ENCODE measurements at regions not wholly inside any gene's neighbourhood (a gene's known extent, or its start where the extent isn't known, plus 50 kb on each side); places are given as distances from the start of the nearest gene placed in this dataset.

DNA sequence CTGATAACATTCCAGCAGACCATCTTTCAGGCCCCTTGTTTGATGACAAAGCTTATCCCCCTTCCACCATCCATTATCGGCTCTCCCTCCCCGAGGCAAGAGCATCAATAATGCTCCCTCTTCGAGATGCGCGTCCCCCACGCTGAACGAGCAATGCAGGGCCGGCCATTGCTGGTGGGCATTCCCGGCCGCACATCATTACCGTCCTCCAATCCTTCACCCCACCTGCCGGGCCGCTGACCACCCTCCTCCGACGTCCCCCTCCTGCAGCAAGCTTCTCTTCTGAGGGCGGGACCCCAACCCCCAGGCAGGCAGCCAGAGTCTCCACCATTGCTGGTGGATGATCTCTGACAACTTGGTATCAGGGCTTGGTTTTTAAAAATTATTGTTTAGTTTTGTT is 208.6 kb downstream of the SMAD2 start:
- DNase-seq (ENCODE audit: low spot score): no peak
- TF ChIP-seq, protein P1, sequence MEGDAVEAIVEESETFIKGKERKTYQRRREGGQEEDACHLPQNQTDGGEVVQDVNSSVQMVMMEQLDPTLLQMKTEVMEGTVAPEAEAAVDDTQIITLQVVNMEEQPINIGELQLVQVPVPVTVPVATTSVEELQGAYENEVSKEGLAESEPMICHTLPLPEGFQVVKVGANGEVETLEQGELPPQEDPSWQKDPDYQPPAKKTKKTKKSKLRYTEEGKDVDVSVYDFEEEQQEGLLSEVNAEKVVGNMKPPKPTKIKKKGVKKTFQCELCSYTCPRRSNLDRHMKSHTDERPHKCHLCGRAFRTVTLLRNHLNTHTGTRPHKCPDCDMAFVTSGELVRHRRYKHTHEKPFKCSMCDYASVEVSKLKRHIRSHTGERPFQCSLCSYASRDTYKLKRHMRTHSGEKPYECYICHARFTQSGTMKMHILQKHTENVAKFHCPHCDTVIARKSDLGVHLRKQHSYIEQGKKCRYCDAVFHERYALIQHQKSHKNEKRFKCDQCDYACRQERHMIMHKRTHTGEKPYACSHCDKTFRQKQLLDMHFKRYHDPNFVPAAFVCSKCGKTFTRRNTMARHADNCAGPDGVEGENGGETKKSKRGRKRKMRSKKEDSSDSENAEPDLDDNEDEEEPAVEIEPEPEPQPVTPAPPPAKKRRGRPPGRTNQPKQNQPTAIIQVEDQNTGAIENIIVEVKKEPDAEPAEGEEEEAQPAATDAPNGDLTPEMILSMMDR (IDR thresholded peaks at IDR 0.05; ENCODE audit: borderline replicate concordance, control extremely low read depth, extremely low read depth, insufficient read depth, missing control alignments): no peak
- in situ Hi-C loops (cut with MboI; ENCODE audit: low sequenced_read_pairs, unreplicated experiment): no loop called here

DNA sequence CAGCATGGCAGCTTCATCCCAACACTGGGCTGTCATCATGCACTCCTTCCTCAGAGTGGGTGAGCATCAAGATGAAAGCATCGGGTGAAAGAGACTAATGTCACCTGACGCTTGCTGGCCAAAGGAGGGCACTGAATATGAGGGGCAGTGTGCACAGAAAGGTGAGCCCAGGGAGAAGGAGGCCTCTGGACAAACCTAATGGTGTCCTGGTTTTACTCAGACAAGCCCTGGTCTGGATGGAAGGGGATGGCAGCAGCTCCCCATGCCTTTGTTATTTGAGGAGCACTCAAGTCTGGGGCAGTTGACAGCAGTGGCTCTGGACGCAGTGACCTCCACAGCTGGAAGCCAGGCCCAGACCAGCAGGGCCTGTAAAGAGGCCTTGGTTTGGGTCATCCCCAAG is 209.7 kb downstream of the SMAD2 start:
- TF ChIP-seq, protein P1 (IDR thresholded peaks at IDR 0.05; ENCODE audit: borderline replicate concordance, control extremely low read depth, extremely low read depth, insufficient read depth, missing control alignments): no peak
- in situ Hi-C loops (cut with MboI; ENCODE audit: low sequenced_read_pairs, unreplicated experiment): no loop called here
- DNase-seq (ENCODE audit: low spot score): no peak

DNA sequence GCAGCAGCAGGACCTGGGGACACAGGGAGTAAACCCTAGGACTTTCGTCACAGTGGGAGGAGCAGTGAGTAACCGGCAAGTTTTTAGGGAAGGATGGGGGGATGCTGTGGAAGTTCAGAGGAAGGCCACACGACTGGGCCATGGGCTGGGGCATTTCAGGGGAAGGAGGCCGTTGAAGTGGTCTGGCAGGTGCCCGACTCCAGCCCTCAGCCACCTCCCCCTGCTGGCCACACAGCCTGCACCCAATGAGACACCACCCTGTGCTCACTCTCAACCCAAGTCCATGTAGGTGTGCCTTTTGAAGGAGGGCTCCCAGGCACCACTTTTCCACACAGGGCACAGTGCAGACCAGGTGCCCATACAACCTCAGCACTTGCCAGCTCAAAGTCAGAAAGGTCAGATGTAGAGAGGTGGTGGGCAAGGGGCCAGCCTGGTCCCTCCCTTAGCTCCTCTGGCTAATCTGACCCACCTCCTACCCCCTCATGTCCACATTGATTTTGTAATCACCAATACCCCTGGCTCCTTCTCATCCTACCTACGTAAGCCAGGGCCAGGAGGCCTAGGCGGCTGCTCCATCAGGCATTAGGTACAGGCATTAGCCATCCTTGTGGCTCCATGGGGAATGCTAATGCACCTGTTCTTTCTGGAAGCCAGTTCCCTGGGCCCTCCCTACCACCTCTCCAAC is 211.2 kb downstream of the SMAD2 start:
- in situ Hi-C loops (cut with MboI; ENCODE audit: low sequenced_read_pairs, unreplicated experiment): no loop called here
- TF ChIP-seq, protein P1 (IDR thresholded peaks at IDR 0.05; ENCODE audit: borderline replicate concordance, control extremely low read depth, extremely low read depth, insufficient read depth, missing control alignments): no peak
- DNase-seq (ENCODE audit: low spot score): no peak

DNA sequence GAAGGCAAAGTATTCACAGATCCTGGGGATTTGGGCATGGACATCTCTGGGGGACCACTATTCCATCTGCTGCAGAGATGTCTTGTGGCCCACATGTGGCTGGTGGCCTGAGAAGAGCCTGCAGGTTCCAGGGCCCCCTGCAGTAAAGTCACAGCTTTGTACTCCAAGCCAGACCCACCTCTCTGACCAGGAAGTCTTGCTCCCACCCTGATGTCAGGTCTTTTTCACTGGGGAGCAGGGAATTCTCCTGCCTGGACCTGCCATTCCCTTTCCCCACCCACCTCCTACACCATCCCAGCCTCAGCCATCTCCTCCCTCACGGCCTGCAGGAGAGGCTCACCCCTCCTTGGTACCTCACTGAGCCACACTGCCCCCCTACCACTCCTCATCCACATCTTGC is 211.8 kb downstream of the SMAD2 start:
- in situ Hi-C loops (cut with MboI; ENCODE audit: low sequenced_read_pairs, unreplicated experiment): no loop called here
- TF ChIP-seq, protein P1 (IDR thresholded peaks at IDR 0.05; ENCODE audit: borderline replicate concordance, control extremely low read depth, extremely low read depth, insufficient read depth, missing control alignments): no peak
- no peak for DNase-seq (ENCODE audit: low spot score)

DNA sequence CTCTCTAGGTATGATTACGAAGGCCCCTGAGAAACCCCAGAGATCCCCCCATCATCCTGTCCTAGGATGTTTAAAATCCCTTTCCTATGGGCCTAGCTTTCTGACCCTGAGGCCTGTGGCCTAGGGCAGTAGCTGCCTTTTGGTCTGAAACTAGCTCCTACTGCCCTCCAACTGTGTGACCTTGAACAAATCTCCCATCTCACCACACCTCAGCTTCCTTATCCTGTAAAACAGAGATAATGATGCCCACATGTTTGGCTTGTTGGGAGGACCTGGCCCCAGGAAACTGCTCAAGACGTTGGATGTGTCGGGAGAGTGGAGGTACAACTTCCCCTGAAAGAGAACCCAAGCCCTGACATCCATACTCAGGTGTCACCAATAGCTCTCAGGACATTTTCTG is 213.2 kb downstream of the SMAD2 start:
- DNase-seq (ENCODE audit: low spot score): no peak
- TF ChIP-seq, protein P1 (IDR thresholded peaks at IDR 0.05; ENCODE audit: borderline replicate concordance, control extremely low read depth, extremely low read depth, insufficient read depth, missing control alignments): no peak
- in situ Hi-C loops (cut with MboI; ENCODE audit: low sequenced_read_pairs, unreplicated experiment): no loop called here

DNA sequence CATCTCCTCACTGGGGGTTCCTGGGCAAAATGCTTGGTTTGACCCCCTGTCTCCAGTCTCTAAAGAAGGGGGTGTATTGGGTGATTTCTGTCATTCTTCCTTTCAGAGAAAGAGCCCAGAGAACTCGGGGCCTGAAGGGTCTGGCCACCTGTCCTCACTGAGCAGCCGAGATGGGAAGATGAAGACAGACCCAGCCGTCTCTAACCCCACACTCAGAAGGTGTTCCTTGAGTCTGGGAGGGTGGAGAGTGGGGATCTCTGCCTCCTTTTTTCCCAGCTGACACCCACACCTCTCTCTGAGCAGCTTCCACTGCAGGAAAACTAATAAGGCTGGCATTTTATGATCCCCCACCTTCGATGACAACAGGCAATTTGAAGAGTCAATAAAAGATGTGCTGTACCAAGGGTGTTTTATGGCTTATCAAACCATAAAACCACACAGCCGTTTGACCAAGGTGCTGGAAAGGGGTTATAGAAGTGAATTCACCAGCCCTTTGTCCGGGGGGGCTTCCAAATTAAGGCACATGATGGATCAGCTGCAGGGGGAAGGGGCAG is 213.8 kb downstream of the SMAD2 start:
- TF ChIP-seq, protein P1 (IDR thresholded peaks at IDR 0.05; ENCODE audit: borderline replicate concordance, control extremely low read depth, extremely low read depth, insufficient read depth, missing control alignments): no peak
- in situ Hi-C loops (cut with MboI; ENCODE audit: low sequenced_read_pairs, unreplicated experiment): no loop called here
- no peak for DNase-seq (ENCODE audit: low spot score)
